Type B pancreatic cell (in vitro differentiated cells): ENCODE measurements at regions not wholly inside any gene's neighbourhood (a gene's known extent, or its start where the extent isn't known, plus 50 kb on each side); places are given as distances from the start of the nearest gene placed in this dataset.

ENCODE experiments used
- DNase-seq: peaks from one replicate; pipeline ENCODE4 v3.0.0; 2021; ENCODE audit warnings: mixed read lengths; ENCODE audit not compliant: unreplicated experiment; ENCODE audit errors: extremely low spot score
- H3K27ac Mint-ChIP-seq: 2 replicates; pipeline ENCODE4 v1.8.0; 2021; ENCODE audit warnings: mild to moderate bottlenecking, mixed read lengths
- H3K27me3 Mint-ChIP-seq: 2 replicates; pipeline ENCODE4 v1.8.0; 2021; ENCODE audit warnings: mixed read lengths
- H3K36me3 Mint-ChIP-seq: 2 replicates; pipeline ENCODE4 v1.8.0; 2021; ENCODE audit warnings: mixed read lengths
- H3K4me1 Mint-ChIP-seq: one replicate; pipeline ENCODE4 v1.8.0; 2021; ENCODE audit warnings: mixed read lengths; ENCODE audit not compliant: unreplicated experiment
- H3K4me3 Mint-ChIP-seq: 2 replicates; pipeline ENCODE4 v1.8.0; 2021; ENCODE audit warnings: mild to moderate bottlenecking, mixed read lengths
- H3K9me3 Mint-ChIP-seq: 2 replicates; pipeline ENCODE4 v1.8.0; 2021; ENCODE audit warnings: mixed read lengths
- TF ChIP-seq, protein P1 (sequence below): fragments of 200-600 bp; sonication (generic); conservative IDR thresholded peaks from 2 replicates; pipeline ENCODE4 v1.5.0; 2021; ENCODE audit warnings: antibody characterized with exemption, mild to moderate bottlenecking

- peaks cover 29% of the 10 kb centered on the region for H3K27me3 Mint-ChIP-seq
- TF ChIP-seq, protein P1, sequence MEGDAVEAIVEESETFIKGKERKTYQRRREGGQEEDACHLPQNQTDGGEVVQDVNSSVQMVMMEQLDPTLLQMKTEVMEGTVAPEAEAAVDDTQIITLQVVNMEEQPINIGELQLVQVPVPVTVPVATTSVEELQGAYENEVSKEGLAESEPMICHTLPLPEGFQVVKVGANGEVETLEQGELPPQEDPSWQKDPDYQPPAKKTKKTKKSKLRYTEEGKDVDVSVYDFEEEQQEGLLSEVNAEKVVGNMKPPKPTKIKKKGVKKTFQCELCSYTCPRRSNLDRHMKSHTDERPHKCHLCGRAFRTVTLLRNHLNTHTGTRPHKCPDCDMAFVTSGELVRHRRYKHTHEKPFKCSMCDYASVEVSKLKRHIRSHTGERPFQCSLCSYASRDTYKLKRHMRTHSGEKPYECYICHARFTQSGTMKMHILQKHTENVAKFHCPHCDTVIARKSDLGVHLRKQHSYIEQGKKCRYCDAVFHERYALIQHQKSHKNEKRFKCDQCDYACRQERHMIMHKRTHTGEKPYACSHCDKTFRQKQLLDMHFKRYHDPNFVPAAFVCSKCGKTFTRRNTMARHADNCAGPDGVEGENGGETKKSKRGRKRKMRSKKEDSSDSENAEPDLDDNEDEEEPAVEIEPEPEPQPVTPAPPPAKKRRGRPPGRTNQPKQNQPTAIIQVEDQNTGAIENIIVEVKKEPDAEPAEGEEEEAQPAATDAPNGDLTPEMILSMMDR, result no peak
- no peaks in the 10 kb centered on the region for H3K4me1 Mint-ChIP-seq
- no peaks in the 10 kb centered on the region for H3K36me3 Mint-ChIP-seq
- DNase-seq, result no peak
- no peak overlapping the region for H3K4me3 Mint-ChIP-seq
- no peak overlapping the region for H3K27ac Mint-ChIP-seq
- no peaks in the 10 kb centered on the region for H3K9me3 Mint-ChIP-seq
Observed at GRCh38 chr20:60586269-60587050, 628.2 kb downstream of the CDH26 start.

DNA sequence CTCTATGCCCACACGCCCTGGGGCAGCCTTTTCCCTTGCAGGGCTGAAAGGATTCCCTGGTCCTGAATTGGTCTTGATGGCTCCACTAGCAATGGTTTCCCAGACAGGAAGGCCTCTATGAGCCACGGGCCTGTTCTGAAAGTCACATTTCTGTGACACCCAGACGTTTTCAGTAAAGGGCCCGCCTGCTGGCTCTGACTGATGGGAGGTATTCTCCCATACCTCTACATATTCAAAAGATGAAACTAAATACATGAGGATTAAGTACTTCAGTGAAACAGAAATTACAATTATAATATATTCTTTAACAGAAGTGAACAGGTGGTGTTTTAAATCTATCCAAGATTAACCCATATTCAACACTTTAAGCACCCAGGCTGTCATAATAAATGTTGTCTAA is 629.8 kb downstream of the CDH26 start:
- Mint-ChIP-seq H3K4me3 (no peak overlapping the region), H3K36me3 (no peaks in the 10 kb centered on the region), H3K27me3 (peaks cover 30% of the 10 kb centered on the region), H3K27ac (no peak overlapping the region), H3K4me1 (no peaks in the 10 kb centered on the region), H3K9me3 (no peaks in the 10 kb centered on the region)
- no peak for DNase-seq
- TF ChIP-seq, protein P1, result no peak

DNA sequence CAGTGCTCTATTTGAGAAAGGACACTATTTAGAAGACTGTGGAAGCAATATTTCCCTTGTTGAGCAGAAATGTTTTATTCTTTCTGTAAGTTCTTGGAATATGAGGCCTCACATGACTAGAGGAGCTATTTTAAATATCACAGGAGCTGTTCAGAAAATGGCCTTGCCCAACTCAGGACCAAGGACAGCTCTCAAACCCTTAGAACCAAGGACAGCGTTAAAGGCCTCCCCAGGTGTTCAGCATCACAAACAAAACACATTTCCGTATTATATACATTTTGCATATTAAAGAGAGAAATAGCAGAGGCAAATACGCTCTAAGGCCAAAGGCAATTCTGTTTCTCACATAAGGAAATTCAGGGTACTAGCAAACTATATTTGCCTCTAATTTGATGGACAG is 631.4 kb downstream of the CDH26 start:
- Mint-ChIP-seq H3K36me3 (no peaks in the 10 kb centered on the region), H3K9me3 (no peaks in the 10 kb centered on the region), H3K4me3 (no peak overlapping the region), H3K27ac (no peak overlapping the region), H3K27me3 (peaks cover 20% of the 10 kb centered on the region), H3K4me1 (no peaks in the 10 kb centered on the region)
- no peak for DNase-seq
- TF ChIP-seq, protein P1, result no peak

GRCh38 chr20:60591172-60591799 is 633.1 kb downstream of the CDH26 start:
- H3K4me3 Mint-ChIP-seq, result no peak overlapping the region
- no peak for DNase-seq
- TF ChIP-seq, protein P1, result no peak

GRCh38 chr20:60598528-60598927 is 640.3 kb downstream of the CDH26 start:
- Mint-ChIP-seq H3K36me3 (no peaks in the 10 kb centered on the region), H3K4me3 (no peak overlapping the region), H3K27me3 (peaks cover 29% of the 10 kb centered on the region), H3K27ac (no peak overlapping the region), H3K9me3 (no peaks in the 10 kb centered on the region), H3K4me1 (no peaks in the 10 kb centered on the region)
- DNase-seq, result no peak
- TF ChIP-seq, protein P1, result no peak

More at GRCh38 chr20:60591172-60591799, 633.1 kb downstream of the CDH26 start:
- H3K27ac Mint-ChIP-seq, result no peak overlapping the region
- H3K27me3 Mint-ChIP-seq, result peaks cover 16% of the 10 kb centered on the region
- no peaks in the 10 kb centered on the region for H3K4me1 Mint-ChIP-seq
- H3K36me3 Mint-ChIP-seq, result no peaks in the 10 kb centered on the region
- H3K9me3 Mint-ChIP-seq, result no peaks in the 10 kb centered on the region
